ENCODE measurements at regions not wholly inside any gene's neighbourhood (a gene's known extent, or its start where the extent isn't known, plus 50 kb on each side); places are given as distances from the start of the nearest gene placed in this dataset.

DNA sequence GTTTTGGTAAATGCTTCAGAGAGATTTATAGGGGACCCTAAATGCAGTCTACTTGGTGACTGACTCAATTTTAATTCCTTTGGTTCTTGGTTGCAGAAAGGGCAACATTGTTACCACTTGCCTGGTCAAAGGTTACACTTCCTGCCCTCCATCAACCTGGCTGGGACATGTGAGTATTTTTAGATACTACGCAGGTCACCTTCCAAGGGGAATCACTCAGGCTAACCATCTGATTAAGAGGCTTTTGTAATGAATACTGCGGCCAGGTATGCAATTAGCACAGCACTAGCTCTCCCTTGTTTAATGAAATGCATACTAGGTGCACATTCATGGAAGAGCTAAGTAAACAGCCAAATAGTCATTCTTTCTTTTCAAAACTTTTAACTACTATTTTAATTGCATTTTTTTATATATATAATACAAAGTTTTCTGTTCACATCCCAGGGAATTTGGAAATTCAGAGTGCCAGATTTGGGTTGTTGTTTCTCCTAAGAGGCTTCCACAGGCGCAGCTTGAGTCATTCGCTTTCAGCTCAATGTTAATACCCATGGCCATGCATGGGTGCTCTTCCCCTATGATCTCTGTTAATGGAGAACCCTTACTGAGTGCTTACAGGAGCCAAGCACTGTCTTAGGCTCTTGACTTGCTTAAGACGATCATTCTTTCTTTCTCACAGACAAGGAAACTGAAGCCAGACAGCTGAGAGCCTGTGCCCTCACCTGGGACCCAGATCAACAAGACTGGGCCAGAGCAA is 152.2 kb downstream of the MTX2 start:
- ChIA-PET POLR2A (no interaction called here), CTCF (interaction anchor here (1.1 to 2.9 kb wide), 3 partner anchors 30 to 232 kb away, joined by 4 to 11 read pairs (median 4); no protein-coding TSS in a partner anchor)
- TF ChIP-seq, protein P1, sequence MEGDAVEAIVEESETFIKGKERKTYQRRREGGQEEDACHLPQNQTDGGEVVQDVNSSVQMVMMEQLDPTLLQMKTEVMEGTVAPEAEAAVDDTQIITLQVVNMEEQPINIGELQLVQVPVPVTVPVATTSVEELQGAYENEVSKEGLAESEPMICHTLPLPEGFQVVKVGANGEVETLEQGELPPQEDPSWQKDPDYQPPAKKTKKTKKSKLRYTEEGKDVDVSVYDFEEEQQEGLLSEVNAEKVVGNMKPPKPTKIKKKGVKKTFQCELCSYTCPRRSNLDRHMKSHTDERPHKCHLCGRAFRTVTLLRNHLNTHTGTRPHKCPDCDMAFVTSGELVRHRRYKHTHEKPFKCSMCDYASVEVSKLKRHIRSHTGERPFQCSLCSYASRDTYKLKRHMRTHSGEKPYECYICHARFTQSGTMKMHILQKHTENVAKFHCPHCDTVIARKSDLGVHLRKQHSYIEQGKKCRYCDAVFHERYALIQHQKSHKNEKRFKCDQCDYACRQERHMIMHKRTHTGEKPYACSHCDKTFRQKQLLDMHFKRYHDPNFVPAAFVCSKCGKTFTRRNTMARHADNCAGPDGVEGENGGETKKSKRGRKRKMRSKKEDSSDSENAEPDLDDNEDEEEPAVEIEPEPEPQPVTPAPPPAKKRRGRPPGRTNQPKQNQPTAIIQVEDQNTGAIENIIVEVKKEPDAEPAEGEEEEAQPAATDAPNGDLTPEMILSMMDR (IDR thresholded peaks at IDR 0.05), result no peak
- TF ChIP-seq KAT7 (CRISPR knock-in tag; IDR thresholded peaks at IDR 0.05; ENCODE audit: borderline replicate concordance) (no peak), JUN (CRISPR knock-in tag; IDR thresholded peaks at IDR 0.05) (no peak), ZNF219 (CRISPR knock-in tag; IDR thresholded peaks at IDR 0.05; ENCODE audit: borderline replicate concordance) (no peak), TEAD1 (CRISPR knock-in tag; IDR thresholded peaks at IDR 0.05) (no peak), ZNF232 (CRISPR knock-in tag; IDR thresholded peaks at IDR 0.05) (no peak), MYBL2 (CRISPR knock-in tag; IDR thresholded peaks at IDR 0.05) (no peak), ZNF121 (CRISPR knock-in tag; IDR thresholded peaks at IDR 0.05) (no peak), NR2C2 (CRISPR knock-in tag; IDR thresholded peaks at IDR 0.05) (no peak), CREM (CRISPR knock-in tag; IDR thresholded peaks at IDR 0.05) (no peak)
- TF ChIP-seq, protein P2, sequence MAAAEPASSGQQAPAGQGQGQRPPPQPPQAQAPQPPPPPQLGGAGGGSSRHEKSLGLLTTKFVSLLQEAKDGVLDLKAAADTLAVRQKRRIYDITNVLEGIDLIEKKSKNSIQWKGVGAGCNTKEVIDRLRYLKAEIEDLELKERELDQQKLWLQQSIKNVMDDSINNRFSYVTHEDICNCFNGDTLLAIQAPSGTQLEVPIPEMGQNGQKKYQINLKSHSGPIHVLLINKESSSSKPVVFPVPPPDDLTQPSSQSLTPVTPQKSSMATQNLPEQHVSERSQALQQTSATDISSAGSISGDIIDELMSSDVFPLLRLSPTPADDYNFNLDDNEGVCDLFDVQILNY (CRISPR knock-in tag; IDR thresholded peaks at IDR 0.05), result no peak
- TF ChIP-seq, protein P3, sequence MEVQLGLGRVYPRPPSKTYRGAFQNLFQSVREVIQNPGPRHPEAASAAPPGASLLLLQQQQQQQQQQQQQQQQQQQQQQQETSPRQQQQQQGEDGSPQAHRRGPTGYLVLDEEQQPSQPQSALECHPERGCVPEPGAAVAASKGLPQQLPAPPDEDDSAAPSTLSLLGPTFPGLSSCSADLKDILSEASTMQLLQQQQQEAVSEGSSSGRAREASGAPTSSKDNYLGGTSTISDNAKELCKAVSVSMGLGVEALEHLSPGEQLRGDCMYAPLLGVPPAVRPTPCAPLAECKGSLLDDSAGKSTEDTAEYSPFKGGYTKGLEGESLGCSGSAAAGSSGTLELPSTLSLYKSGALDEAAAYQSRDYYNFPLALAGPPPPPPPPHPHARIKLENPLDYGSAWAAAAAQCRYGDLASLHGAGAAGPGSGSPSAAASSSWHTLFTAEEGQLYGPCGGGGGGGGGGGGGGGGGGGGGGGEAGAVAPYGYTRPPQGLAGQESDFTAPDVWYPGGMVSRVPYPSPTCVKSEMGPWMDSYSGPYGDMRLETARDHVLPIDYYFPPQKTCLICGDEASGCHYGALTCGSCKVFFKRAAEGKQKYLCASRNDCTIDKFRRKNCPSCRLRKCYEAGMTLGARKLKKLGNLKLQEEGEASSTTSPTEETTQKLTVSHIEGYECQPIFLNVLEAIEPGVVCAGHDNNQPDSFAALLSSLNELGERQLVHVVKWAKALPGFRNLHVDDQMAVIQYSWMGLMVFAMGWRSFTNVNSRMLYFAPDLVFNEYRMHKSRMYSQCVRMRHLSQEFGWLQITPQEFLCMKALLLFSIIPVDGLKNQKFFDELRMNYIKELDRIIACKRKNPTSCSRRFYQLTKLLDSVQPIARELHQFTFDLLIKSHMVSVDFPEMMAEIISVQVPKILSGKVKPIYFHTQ (CRISPR knock-in tag; IDR thresholded peaks at IDR 0.05), result no peak
- TF ChIP-seq, protein P4, sequence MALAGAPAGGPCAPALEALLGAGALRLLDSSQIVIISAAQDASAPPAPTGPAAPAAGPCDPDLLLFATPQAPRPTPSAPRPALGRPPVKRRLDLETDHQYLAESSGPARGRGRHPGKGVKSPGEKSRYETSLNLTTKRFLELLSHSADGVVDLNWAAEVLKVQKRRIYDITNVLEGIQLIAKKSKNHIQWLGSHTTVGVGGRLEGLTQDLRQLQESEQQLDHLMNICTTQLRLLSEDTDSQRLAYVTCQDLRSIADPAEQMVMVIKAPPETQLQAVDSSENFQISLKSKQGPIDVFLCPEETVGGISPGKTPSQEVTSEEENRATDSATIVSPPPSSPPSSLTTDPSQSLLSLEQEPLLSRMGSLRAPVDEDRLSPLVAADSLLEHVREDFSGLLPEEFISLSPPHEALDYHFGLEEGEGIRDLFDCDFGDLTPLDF (CRISPR knock-in tag; IDR thresholded peaks at IDR 0.05), result no peak
- TF ChIP-seq, protein P5, sequence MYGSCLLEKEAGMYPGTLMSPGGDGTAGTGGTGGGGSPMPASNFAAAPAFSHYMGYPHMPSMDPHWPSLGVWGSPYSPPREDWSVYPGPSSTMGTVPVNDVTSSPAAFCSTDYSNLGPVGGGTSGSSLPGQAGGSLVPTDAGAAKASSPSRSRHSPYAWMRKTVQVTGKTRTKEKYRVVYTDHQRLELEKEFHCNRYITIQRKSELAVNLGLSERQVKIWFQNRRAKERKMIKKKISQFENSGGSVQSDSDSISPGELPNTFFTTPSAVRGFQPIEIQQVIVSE (CRISPR knock-in tag; IDR thresholded peaks at IDR 0.05; ENCODE audit: borderline replicate concordance), result no peak
- TF ChIP-seq, protein P6, sequence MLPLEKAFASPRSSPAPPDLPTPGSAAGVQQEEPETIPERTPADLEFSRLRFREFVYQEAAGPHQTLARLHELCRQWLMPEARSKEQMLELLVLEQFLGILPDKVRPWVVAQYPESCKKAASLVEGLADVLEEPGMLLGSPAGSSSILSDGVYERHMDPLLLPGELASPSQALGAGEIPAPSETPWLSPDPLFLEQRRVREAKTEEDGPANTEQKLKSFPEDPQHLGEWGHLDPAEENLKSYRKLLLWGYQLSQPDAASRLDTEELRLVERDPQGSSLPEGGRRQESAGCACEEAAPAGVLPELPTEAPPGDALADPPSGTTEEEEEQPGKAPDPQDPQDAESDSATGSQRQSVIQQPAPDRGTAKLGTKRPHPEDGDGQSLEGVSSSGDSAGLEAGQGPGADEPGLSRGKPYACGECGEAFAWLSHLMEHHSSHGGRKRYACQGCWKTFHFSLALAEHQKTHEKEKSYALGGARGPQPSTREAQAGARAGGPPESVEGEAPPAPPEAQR (CRISPR knock-in tag; IDR thresholded peaks at IDR 0.05), result no peak
- Mint-ChIP-seq H3K9me3 (peaks cover 4% of the 10 kb centered on the region), H3K27me3 (ENCODE audit: low read depth) (no peaks in the 10 kb centered on the region), H3K27ac (no peak overlapping the region), H3K4me1 (peaks cover 46% of the 10 kb centered on the region), H3K4me3 (no peak overlapping the region), H3K36me3 (no peaks in the 10 kb centered on the region; the same call in 1 of the 2 replicates)
- DNase-seq (ENCODE audit: low spot score), result no peak
- peak; percentile 44 for ATAC-seq

DNA sequence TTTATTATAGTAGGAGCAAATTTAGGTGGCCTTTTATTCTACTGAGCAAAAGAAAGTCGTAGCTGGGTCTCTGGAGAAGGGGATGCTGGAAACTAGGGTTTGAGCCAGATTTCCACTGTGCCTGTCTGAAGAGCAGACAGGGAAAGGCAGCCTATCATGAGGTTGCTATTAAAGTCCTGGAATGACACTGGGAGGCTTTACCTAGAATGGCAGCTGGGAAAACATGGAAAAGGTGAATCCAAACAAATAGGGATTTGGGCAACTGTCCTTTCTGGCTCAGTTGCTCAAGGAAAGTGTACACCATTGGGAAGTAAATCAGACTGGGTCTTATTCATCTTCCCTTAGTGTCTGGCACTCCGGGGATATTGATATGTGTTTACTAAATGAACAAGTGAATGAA is 154.6 kb downstream of the MTX2 start:
- H3K9me3 Mint-ChIP-seq, result peaks cover 7% of the 10 kb centered on the region
- no peaks in the 10 kb centered on the region for H3K27me3 Mint-ChIP-seq (ENCODE audit: low read depth)
- no peaks in the 10 kb centered on the region; the same call in 1 of the 2 replicates for H3K36me3 Mint-ChIP-seq
- POLR2A ChIA-PET, result no interaction called here
- ATAC-seq (no peak), DNase-seq (ENCODE audit: low spot score) (no peak)
- no peak overlapping the region for H3K27ac Mint-ChIP-seq
- H3K4me1 Mint-ChIP-seq, result peaks cover 43% of the 10 kb centered on the region
- no peak overlapping the region for H3K4me3 Mint-ChIP-seq
- TF ChIP-seq CREB1 (CRISPR knock-in tag; IDR thresholded peaks at IDR 0.05), result no peak
- TF ChIP-seq, protein P7, sequence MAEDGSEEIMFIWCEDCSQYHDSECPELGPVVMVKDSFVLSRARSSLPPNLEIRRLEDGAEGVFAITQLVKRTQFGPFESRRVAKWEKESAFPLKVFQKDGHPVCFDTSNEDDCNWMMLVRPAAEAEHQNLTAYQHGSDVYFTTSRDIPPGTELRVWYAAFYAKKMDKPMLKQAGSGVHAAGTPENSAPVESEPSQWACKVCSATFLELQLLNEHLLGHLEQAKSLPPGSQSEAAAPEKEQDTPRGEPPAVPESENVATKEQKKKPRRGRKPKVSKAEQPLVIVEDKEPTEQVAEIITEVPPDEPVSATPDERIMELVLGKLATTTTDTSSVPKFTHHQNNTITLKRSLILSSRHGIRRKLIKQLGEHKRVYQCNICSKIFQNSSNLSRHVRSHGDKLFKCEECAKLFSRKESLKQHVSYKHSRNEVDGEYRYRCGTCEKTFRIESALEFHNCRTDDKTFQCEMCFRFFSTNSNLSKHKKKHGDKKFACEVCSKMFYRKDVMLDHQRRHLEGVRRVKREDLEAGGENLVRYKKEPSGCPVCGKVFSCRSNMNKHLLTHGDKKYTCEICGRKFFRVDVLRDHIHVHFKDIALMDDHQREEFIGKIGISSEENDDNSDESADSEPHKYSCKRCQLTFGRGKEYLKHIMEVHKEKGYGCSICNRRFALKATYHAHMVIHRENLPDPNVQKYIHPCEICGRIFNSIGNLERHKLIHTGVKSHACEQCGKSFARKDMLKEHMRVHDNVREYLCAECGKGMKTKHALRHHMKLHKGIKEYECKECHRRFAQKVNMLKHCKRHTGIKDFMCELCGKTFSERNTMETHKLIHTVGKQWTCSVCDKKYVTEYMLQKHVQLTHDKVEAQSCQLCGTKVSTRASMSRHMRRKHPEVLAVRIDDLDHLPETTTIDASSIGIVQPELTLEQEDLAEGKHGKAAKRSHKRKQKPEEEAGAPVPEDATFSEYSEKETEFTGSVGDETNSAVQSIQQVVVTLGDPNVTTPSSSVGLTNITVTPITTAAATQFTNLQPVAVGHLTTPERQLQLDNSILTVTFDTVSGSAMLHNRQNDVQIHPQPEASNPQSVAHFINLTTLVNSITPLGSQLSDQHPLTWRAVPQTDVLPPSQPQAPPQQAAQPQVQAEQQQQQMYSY (CRISPR knock-in tag; IDR thresholded peaks at IDR 0.05), result peak; percentile 74
- CTCF ChIA-PET, result no interaction called here

Data from WTC11 (cell line).